ENCODE measurements at regions not wholly inside any gene's neighbourhood (a gene's known extent, or its start where the extent isn't known, plus 50 kb on each side); places are given as distances from the start of the nearest gene placed in this dataset.
"Not testable (repeated sequence)": the region's sequence is repeated elsewhere in the genome, so short reads cannot be mapped to it uniquely, and the experiment has no call there.

GRCh38 chr3:151593928-151594327 is 133.1 kb upstream of the IGSF10 start:
- no peak for DNase-seq

- no peak for DNase-seq
Observed at GRCh38 chr3:151592287-151592686, 131.4 kb upstream of the IGSF10 start.

DNA sequence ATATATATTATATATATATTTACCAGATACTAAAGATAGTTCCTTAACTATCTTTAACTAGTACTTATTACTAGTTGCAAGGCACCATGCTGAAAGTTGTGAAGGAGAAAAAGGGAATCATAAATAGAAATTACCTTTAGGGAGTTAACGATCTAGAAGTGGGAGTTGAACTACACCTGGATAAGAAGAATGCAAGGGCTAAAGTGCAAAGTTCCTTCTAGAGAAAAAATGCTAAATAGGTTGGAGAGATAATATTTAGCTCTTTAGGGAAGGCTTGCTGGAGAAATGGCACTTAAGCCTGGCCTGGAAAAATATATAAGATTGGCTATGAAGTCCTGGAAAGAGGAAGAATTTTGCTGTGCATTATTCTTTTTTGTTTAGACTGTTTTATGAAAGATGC is 130.6 kb upstream of the IGSF10 start:
- DNase-seq = no peak

DNA sequence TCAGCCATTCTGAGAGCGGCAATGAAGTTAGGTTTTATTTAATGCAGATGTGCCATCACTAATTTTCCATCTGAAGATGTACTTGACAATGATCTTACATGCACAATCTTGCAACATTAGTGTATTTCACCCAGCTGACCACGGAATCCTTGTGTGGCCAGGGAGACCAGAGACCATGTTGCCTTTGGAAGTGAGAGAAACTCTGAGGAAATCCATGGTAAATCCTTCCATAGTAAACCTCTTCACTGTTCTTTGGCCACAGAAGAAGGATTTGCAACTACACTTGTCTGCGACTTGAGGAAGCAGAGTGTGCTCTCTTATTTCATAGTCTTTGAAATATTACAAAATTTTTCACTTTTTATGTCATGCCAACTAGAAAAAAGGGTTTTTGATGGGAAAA is 128.4 kb upstream of the IGSF10 start:
- no peak for DNase-seq

- not testable (repeated sequence) for DNase-seq
Observed at GRCh38 chr3:151587659-151588058, 126.8 kb upstream of the IGSF10 start.

GRCh38 chr3:151584566-151584965 is 123.7 kb upstream of the IGSF10 start:
- no peak for DNase-seq

DNA sequence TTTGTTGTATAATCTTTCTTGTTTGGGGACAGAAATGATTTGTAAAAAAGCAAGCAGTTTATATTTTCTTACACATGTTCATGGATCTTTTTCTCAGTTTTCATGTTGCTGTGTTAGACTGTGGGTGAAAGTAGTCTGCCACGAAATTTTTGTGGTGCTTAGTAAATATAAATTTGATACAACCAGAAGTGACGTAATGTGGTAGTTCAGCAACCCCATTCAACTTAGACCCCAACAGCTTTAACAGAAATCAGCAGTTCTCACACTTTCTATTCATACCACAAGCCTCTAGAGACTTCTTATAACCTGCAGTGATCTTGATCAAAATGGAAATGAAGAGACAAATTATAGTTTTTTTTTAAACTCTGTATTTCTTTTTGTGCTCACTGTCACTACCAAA is 120.2 kb upstream of the IGSF10 start:
- DNase-seq = no peak

DNA sequence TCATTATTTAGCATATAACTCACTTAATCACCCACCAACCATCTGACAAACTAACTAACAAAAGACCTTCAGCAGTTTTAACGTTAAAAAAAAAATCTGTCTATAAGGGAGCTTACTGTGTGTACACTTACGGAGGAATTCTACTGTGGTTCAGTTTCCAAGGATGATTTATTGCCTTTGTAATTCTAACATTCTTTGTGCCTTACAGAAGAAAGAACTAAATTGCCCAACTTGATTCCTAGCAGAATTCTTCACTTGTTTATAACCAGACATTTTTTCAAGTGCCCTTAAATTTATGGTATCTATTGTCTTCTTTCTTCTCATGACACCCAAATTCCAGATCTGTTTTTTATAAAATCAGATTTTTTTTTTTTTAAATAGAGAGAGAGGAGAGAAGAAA is 119.7 kb upstream of the IGSF10 start:
- DNase-seq = no peak

- DNase-seq = no peak
Observed at GRCh38 chr3:151579571-151580270, 118.9 kb upstream of the IGSF10 start.

DNA sequence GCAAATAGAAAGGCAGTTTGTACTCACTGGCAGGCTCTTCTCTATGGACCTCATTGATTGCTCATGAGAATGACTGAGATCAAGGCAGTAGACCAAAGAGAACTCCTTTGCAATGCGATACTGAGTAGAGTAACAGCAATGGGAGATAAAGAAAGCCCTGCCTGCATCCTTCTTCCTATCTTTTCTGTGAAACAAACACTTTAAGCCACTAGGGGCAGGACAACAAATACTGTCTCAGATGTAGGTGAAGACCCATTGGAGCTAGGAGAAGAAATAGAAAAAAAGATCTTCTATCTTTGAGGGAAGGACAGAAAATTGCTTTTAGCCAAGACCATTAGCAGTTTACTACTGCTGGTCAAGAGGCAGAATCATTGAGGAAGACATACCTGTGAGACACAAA is 117.6 kb upstream of the IGSF10 start:
- DNase-seq = no peak

GRCh38 chr3:151576511-151577137 is 115.8 kb upstream of the IGSF10 start:
- no peak for DNase-seq

DNA sequence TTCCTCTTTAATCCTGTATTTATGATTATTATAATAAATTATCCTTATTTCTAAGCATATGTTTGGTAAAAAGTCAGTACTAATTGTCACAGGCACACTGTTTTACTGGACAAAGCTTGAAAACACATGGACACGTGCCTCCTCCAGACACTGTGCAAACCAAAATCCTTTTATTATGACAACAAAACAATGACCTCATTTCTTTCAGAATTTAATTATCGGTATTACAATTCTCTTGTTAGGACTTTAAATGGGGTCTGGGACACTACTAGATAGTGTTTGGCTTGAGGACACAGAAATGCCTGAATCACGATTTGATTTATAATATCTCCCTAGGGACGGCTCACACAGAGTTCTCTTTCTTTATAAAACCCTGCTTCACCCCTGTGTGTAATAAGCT is 107.3 kb upstream of the IGSF10 start:
- DNase-seq = no peak

GRCh38 chr3:151567477-151567876 is 106.6 kb upstream of the IGSF10 start:
- no peak for DNase-seq

DNA sequence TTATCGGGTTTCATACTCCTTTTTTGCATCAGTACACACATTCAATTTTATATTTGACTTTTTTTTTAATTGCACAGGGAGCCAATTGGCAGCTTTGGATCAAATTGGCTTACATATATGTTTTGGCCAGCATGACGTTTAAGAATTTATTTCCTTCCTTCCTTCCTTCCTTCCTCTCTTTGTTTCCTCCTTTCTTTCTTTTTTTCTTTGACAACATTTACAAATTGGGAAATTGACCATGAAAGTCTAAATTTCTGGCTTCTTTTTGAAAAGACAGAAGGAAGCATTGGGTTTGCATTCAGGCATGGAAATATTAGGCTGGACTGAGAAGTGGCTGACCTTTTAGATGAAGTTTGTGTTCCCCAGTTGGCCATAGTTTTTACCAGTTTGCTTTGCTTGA is 103.4 kb upstream of the IGSF10 start:
- no peak for DNase-seq

DNA sequence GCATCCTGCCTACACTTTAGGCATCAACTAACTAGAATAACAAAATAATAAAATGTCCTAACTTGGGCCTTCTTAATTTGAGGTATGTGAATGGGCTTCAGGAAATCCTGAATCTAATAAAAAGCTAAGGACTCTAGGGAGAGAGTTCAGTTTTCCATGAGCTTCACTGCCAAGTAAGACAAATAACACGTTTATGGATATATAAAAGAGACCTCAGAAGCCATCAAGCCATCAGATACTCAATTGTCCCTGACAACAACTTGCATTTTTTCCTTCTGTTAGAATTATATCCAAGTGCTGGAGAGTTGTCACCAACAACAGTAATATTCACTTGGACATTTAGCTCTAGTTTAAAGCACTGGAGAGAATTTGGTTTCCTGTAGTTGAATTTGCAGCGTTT is 102.4 kb upstream of the IGSF10 start:
- no peak for DNase-seq

- DNase-seq = no peak
Observed at GRCh38 chr3:151562891-151563290, 102.0 kb upstream of the IGSF10 start.

GRCh38 chr3:151561878-151562277 is 101.0 kb upstream of the IGSF10 start:
- no peak for DNase-seq

GRCh38 chr3:151560738-151561137 is 99.9 kb upstream of the IGSF10 start:
- DNase-seq = no peak

DNA sequence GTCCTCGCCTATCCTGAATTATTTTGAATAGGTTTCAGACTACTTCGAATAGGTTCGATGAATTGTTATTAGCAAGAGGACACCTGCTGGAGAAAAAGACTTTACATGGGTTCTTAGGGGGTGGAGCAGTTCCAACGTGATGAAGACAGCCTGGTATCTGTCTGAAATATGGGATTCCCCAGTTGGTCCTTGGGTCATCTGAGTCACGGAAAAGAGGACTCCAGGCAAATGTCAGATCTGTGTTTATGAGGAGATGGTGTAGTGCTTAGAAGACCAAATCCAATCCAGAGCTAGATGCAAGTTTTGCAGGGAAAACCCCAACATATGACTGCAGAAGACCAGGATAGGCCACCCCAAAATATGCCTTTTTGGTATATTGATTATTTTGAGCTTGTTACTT is 98.9 kb upstream of the IGSF10 start:
- no peak for DNase-seq

- DNase-seq = no peak
Observed at GRCh38 chr3:151558661-151559060, 97.8 kb upstream of the IGSF10 start.

- DNase-seq = no peak
Observed at GRCh38 chr3:151557068-151557840, 96.4 kb upstream of the IGSF10 start.

DNA sequence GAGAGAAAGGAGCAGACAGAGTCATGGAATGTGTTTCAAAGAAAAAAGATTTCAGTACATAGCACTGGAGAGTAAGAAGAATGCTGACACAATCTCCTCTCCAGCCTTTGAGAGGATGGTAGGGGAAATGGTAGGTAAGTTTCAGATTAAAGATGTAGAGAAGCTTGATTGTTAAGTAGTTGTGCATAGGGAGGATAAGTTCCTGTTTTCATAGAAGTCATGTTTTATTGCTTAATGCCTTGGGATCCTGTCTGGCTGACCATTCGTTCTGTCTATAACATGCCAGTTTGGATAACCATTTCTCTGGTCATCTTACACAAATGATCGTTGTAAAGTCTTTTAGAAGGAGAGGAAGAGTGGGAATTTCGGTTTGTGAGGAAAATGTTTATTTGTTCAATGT is 95.7 kb upstream of the IGSF10 start:
- DNase-seq = no peak

DNA sequence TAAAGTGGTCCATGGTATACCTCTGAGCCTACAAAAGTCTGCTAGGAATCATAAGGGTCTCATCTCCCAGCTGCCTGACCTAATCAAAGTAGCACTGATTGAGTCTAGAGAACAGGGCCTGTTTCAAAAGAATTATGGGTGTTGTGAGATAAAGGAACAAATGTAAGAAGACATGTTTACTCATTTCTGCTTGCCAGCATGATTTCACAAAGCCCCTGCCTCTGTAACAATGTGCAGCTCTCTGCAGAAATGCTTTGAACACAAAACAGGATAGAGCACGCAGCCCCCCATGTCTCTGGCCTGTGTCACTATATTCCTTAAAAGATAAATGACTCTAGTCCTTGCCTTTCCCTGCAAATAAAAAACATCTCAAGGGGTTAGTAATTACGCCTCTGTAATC is 94.7 kb upstream of the IGSF10 start:
- DNase-seq = no peak

GRCh38 chr3:151553888-151554287 is 93.0 kb upstream of the IGSF10 start:
- DNase-seq = no peak
